Panc1 (cell line): ENCODE measurements at regions not wholly inside any gene's neighbourhood (a gene's known extent, or its start where the extent isn't known, plus 50 kb on each side); places are given as distances from the start of the nearest gene placed in this dataset.

ENCODE experiments used
- CTCF ChIP-seq: fragments of 450-650 bp; IDR thresholded peaks from 2 replicates; pipeline ENCODE4 v1.5.1; 2017; ENCODE audit warnings: mild to moderate bottlenecking
- REST ChIP-seq, 2 experiments: IDR thresholded peaks; 2 replicates each; pipeline ENCODE4 v1.6.1; 2011 to 2012; ENCODE audit warnings: low read depth in 2 of 2, control low read depth in 1 of 2, low read length in 1 of 2, mild to moderate bottlenecking in 1 of 2, moderate library complexity in 1 of 2; ENCODE audit not compliant: insufficient read depth in 1 of 2
- SIN3A ChIP-seq: IDR thresholded peaks from 2 replicates; pipeline ENCODE4 v1.6.1; 2012; ENCODE audit warnings: low read depth, mild to moderate bottlenecking, low read length, moderate library complexity, borderline replicate concordance; ENCODE audit not compliant: insufficient read depth

- TF ChIP-seq CTCF, result no peak
- TF ChIP-seq REST (IDR thresholded peaks at IDR 0.05; ENCODE audit: insufficient read depth in 1 of 2, low read depth in 2 of 2, low read length in 1 of 2), result no peak
- TF ChIP-seq SIN3A, result no peak
Measured at GRCh38 chr1:98172578-98172977, 251.7 kb upstream of the DPYD start.
